ENCODE measurements at regions not wholly inside any gene's neighbourhood (a gene's known extent, or its start where the extent isn't known, plus 50 kb on each side); places are given as distances from the start of the nearest gene placed in this dataset.

- no peak overlapping the region for H3K27ac ChIP-seq (ENCODE audit: low read depth in 1 of 2, low read length in 2 of 2)
- H3K27ac Mint-ChIP-seq = no peak overlapping the region
- DNase-seq (peak in 2 of 14 experiments; percentile 15 to 18), ATAC-seq (ENCODE audit: poor library complexity) (no peak)
- H3K9me3 ChIP-seq (ENCODE audit: control insufficient read depth in 1 of 2, insufficient read depth in 1 of 2, low read length in 2 of 2) = no peaks in the 10 kb centered on the region
- no peak overlapping the region for H3K4me3 ChIP-seq (ENCODE audit: low read length)
- ChIA-PET POLR2A (no interaction called here), CTCF (no interaction called here)
- H3K27me3 ChIP-seq (ENCODE audit: control insufficient read depth in 1 of 2, insufficient read depth in 2 of 2, low read length in 2 of 2) = no peaks in the 10 kb centered on the region
- no peaks in the 10 kb centered on the region for H3K36me3 ChIP-seq (ENCODE audit: insufficient read depth, low read length)
- H3K4me3 Mint-ChIP-seq = no peak overlapping the region
- intact Hi-C loops (cut with DNase I, micrococcal nuclease) = no loop called here
- H3K27me3 Mint-ChIP-seq = peaks cover 23% of the 10 kb centered on the region
- H3K4me1 ChIP-seq (ENCODE audit: insufficient read depth, low read length) = no peaks in the 10 kb centered on the region
- H3K36me3 Mint-ChIP-seq (ENCODE audit: low read depth) = no peaks in the 10 kb centered on the region
- H3K9me3 Mint-ChIP-seq = no peaks in the 10 kb centered on the region
- no peaks in the 10 kb centered on the region for H3K4me1 Mint-ChIP-seq (ENCODE audit: low read depth)
- TF ChIP-seq CTCF (IDR thresholded peaks at IDR 0.05) = no peak
Observed at GRCh38 chr3:152719264-152719663, 115.7 kb upstream of the P2RY1 start.

GRCh38 chr3:152720951-152721718 is 113.8 kb upstream of the P2RY1 start:
- H3K4me3 ChIP-seq (ENCODE audit: low read length) = no peak overlapping the region
- ChIA-PET CTCF (no interaction called here), POLR2A (no interaction called here)
- no peak for TF ChIP-seq CTCF (IDR thresholded peaks at IDR 0.05)
- H3K9me3 ChIP-seq (ENCODE audit: control insufficient read depth in 1 of 2, insufficient read depth in 1 of 2, low read length in 2 of 2) = no peaks in the 10 kb centered on the region
- intact Hi-C loops (cut with DNase I, micrococcal nuclease) = no loop called here
- H3K4me1 ChIP-seq (ENCODE audit: insufficient read depth, low read length) = no peaks in the 10 kb centered on the region
- H3K27me3 ChIP-seq (ENCODE audit: control insufficient read depth in 1 of 2, insufficient read depth in 2 of 2, low read length in 2 of 2) = no peaks in the 10 kb centered on the region
- no peaks in the 10 kb centered on the region for H3K36me3 Mint-ChIP-seq (ENCODE audit: low read depth)
- no peak overlapping the region for H3K4me3 Mint-ChIP-seq
- H3K27ac ChIP-seq (ENCODE audit: low read depth in 1 of 2, low read length in 2 of 2) = no peak overlapping the region
- no peaks in the 10 kb centered on the region for H3K9me3 Mint-ChIP-seq
- no peak for DNase-seq
- ATAC-seq (ENCODE audit: poor library complexity) = no peak
- no peak overlapping the region for H3K27ac Mint-ChIP-seq
- H3K27me3 Mint-ChIP-seq = peaks cover 22% of the 10 kb centered on the region
- no peaks in the 10 kb centered on the region for H3K36me3 ChIP-seq (ENCODE audit: insufficient read depth, low read length)
- H3K4me1 Mint-ChIP-seq (ENCODE audit: low read depth) = no peaks in the 10 kb centered on the region

- ChIA-PET CTCF (no interaction called here), POLR2A (no interaction called here)
- Histone ChIP-seq H3K27me3 (ENCODE audit: control insufficient read depth in 1 of 2, insufficient read depth in 2 of 2, low read length in 2 of 2) (no peaks in the 10 kb centered on the region), H3K4me1 (ENCODE audit: insufficient read depth, low read length) (no peaks in the 10 kb centered on the region), H3K9me3 (ENCODE audit: control insufficient read depth in 1 of 2, insufficient read depth in 1 of 2, low read length in 2 of 2) (no peaks in the 10 kb centered on the region), H3K4me3 (ENCODE audit: low read length) (no peak overlapping the region), H3K27ac (ENCODE audit: low read depth in 1 of 2, low read length in 2 of 2) (no peak overlapping the region), H3K36me3 (ENCODE audit: insufficient read depth, low read length) (no peaks in the 10 kb centered on the region)
- DNase-seq = no peak
- no peak overlapping the region for H3K27ac Mint-ChIP-seq
- no peak overlapping the region for H3K4me3 Mint-ChIP-seq
- intact Hi-C loops (cut with DNase I, micrococcal nuclease) = no loop called here
- TF ChIP-seq CTCF (IDR thresholded peaks at IDR 0.05) = no peak
- H3K9me3 Mint-ChIP-seq = no peaks in the 10 kb centered on the region
- H3K4me1 Mint-ChIP-seq (ENCODE audit: low read depth) = no peaks in the 10 kb centered on the region
- ATAC-seq (ENCODE audit: poor library complexity) = no peak
- peaks cover 19% of the 10 kb centered on the region for H3K27me3 Mint-ChIP-seq
- no peaks in the 10 kb centered on the region for H3K36me3 Mint-ChIP-seq (ENCODE audit: low read depth)
Observed at GRCh38 chr3:152724270-152724669, 110.7 kb upstream of the P2RY1 start.

Data from CD4-positive, alpha-beta T cell (primary cell).